ENCODE measurements at regions not wholly inside any gene's neighbourhood (a gene's known extent, or its start where the extent isn't known, plus 50 kb on each side); places are given as distances from the start of the nearest gene placed in this dataset.

GRCh38 chr19:5392486-5392885 is 51.9 kb upstream of the PTPRS start:
- no peak for DNase-seq (ENCODE audit: low read depth in 2 of 2)

GRCh38 chr19:5393088-5393487 is 52.5 kb upstream of the PTPRS start:
- DNase-seq (ENCODE audit: low read depth in 2 of 2), result no peak

DNA sequence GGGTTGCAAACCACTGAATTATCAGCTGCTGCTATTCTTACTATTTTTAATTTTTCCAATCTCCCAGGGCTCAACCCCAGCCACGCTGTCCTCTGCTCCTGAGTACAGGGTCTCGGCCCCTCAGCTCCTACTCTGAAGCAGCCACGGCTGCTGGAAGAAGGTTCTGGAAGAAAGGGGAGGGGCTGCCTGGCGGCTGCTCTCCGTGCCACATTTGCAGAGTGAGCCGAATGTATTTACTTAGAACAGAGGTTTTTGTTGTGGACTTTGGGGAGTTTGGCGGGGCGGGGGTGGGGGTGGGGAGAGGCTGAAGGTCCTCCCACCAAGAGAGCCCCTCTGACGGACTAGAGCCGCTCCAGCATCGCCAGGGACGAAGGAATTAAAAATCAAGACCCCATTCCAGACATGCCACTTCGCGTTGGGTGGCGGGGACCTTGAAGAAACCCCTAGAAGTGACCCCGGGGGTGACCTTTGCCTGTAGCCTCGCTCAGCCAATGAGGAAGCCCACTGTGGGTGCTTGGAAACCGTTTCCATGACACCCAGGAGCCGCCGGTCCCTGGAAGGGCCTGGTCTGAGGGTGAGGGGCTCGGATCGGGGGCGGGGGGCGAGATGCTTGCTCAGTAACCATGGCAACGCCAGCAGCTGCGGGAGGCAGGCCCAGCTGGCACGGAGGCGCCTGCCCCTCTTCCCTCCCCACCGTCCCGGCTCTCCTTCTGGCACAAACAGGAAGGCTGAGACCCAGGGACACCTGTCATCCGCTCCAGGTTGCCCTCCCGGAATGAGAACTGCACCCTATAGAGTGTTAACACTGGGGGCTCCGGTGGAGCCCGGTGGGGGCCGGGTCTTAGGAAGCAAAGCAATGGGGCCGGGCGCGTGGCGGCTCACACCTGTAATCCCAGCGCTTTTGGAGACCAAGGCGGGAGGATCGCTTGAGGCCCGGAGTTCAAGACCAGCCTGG is 54.2 kb upstream of the PTPRS start:
- no peak for DNase-seq (ENCODE audit: low read depth in 2 of 2)

GRCh38 chr19:5395556-5395955 is 54.9 kb upstream of the PTPRS start:
- no peak for DNase-seq (ENCODE audit: low read depth in 2 of 2)

GRCh38 chr19:5396096-5396939 is 55.7 kb upstream of the PTPRS start:
- no peak for DNase-seq (ENCODE audit: low read depth in 2 of 2)

GRCh38 chr19:5396963-5397362 is 56.4 kb upstream of the PTPRS start:
- DNase-seq (ENCODE audit: low read depth in 2 of 2), result no peak

DNA sequence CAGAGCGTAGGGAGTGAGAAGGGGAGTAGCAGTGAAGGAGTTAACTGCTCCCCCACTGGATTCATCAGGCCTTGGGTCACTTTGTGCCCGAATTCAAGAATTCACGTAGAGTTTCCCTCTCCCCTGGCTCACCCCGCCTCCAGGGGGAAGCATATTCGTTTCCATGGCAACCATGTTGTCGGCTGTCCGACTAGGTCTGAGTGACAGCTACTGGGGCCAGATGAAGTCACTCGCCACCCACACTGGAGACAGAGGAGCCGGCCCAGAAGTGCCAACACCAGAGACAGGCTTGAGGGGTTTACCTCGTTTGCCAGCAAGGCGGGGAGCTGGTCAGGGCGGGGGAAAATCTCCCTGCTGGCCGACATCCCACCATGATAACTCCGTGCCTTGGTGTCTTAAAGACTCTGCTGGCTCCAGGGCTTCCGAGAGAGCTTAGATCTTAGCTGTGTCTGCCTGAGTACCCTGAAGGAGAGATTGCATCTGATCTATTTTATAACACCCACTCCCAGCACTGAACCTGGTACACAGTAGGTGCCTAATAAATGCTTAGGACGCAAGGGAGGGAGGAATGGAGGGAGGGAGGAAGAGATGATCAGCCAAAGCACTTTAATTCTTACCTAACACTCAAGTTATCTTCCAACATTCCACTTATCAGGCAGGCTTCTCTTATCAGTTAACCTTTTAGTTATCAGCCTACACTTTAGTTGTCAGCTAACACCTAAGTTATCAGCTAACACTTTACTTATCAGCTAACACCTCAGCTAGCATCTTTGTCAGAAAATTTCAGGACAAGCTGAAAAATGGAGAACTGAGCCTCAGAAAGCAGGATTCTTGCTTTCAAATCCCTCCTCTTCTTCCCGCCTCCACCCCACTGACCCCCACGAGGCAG is 57.2 kb upstream of the ZNRF4 start:
- no peak for DNase-seq (ENCODE audit: low read depth in 2 of 2)

DNA sequence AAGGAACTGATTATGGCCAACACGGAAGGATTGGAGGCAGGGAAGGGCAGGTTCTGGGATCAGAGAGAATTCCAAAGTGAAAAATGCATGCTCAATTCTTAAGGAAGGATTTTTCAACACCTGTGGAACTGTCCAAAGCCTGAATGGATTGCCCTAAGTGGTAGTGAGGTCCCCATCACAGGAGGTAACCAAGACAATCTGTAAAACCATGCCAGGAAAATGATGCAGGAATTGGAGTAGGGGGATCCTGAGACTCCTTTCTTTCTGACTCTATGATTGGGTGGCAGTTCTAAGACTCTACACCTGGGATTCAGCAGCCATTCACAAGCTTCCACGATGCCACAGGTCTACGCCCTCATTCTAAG is 56.5 kb upstream of the ZNRF4 start:
- no peak for DNase-seq (ENCODE audit: low read depth in 2 of 2)

DNA sequence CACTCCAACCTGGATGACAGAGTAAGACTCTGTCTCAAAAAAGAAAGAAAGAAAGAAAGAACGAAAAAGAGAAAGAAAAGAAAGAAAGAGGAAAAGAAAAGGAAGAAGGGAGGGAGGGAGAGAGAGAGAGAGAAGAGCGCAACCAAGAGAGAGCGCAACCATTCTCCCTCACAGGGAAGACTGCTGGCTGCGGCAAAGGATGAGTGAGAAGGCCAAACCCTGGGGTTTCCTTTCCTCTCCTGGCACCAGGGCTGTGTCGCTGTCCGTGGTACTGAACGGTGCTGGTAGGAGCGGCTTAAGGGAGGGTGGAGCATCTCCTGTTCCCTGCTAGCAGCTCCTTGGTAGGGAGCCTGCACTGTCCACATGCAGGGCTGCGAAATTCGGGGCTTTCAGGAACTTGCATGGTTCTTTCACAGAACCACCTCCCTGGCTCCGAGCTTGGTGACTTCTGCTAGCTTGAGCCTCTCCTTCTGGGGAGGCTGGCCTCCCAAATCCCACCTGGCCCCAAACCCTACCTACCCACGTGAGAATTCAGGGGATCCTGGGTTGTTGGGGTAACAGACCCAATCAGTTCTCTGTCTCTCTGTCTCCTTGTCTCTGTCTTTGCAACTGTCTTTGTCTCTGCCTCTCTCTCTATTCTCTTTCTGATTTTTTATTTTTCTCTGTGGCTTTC is 51.1 kb upstream of the ZNRF4 start:
- peak; percentile 74 to 77 for DNase-seq (ENCODE audit: low read depth in 2 of 2)

Measured in fibroblast of skin of left quadriceps (primary cell).